22Rv1 (cell line): ENCODE measurements at regions not wholly inside any gene's neighbourhood (a gene's known extent, or its start where the extent isn't known, plus 50 kb on each side); places are given as distances from the start of the nearest gene placed in this dataset.

Experiments
- H3K27ac ChIP-seq: fragments of 450-650 bp; 2 replicates; pipeline ENCODE4 v1.5.1; 2017
- CTCF ChIP-seq: fragments of 450-650 bp; IDR thresholded peaks from 2 replicates; pipeline ENCODE4 v1.5.1; 2017; ENCODE audit warnings: mild to moderate bottlenecking
- ZFX ChIP-seq: fragments of 450-650 bp; IDR thresholded peaks from 2 replicates; pipeline ENCODE4 v1.6.1; 2017; ENCODE audit warnings: antibody characterized with exemption, borderline replicate concordance

- TF ChIP-seq ZFX (no peak), CTCF (no peak)
- no peak overlapping the region for H3K27ac ChIP-seq
Measured at GRCh38 chr4:148530114-148530513, 87.9 kb upstream of the NR3C2 start.

- H3K27ac ChIP-seq, result no peak overlapping the region
- no peak for TF ChIP-seq CTCF
- TF ChIP-seq ZFX, result no peak
Measured at GRCh38 chr4:148527571-148527970, 85.4 kb upstream of the NR3C2 start.

- H3K27ac ChIP-seq, result no peak overlapping the region
- TF ChIP-seq CTCF (no peak), ZFX (no peak)
Measured at GRCh38 chr4:148522995-148523394, 80.8 kb upstream of the NR3C2 start.

GRCh38 chr4:148515248-148515647 lies 73.0 kb upstream of the NR3C2 start:
- H3K27ac ChIP-seq, result no peak overlapping the region
- TF ChIP-seq CTCF, result no peak
- TF ChIP-seq ZFX, result no peak

- TF ChIP-seq ZFX (no peak), CTCF (no peak)
- no peak overlapping the region for H3K27ac ChIP-seq
Measured at GRCh38 chr4:148514581-148514980, 72.4 kb upstream of the NR3C2 start.

GRCh38 chr4:148514041-148514440 lies 71.8 kb upstream of the NR3C2 start:
- H3K27ac ChIP-seq, result no peak overlapping the region
- no peak for TF ChIP-seq CTCF
- no peak for TF ChIP-seq ZFX

GRCh38 chr4:148510211-148510610 lies 68.0 kb upstream of the NR3C2 start:
- TF ChIP-seq CTCF (no peak), ZFX (no peak)
- no peak overlapping the region for H3K27ac ChIP-seq
